ENCODE measurements at regions not wholly inside any gene's neighbourhood (a gene's known extent, or its start where the extent isn't known, plus 50 kb on each side); places are given as distances from the start of the nearest gene placed in this dataset.

- TF ChIP-seq CTCF (IDR thresholded peaks at IDR 0.05; ENCODE audit: unreplicated experiment) = no peak
- H3K36me3 Mint-ChIP-seq (ENCODE audit: insufficient read depth) = no peaks in the 10 kb centered on the region
- H3K27me3 Mint-ChIP-seq = no peaks in the 10 kb centered on the region
- H3K27ac Mint-ChIP-seq = no peak overlapping the region
- no peak overlapping the region for H3K4me3 Mint-ChIP-seq (ENCODE audit: low read depth)
- H3K4me1 Mint-ChIP-seq (ENCODE audit: low read depth) = no peaks in the 10 kb centered on the region
- no peak for DNase-seq (ENCODE audit: low spot score, unreplicated experiment)
- H3K9me3 Mint-ChIP-seq (ENCODE audit: low read depth) = no peaks in the 10 kb centered on the region
These were observed 350.4 kb upstream of the CLINT1 start for GRCh38 chr5:158209219-158209908.

GRCh38 chr5:158207733-158208132, 348.8 kb upstream of the CLINT1 start:
- no peaks in the 10 kb centered on the region for H3K27me3 Mint-ChIP-seq
- no peaks in the 10 kb centered on the region for H3K4me1 Mint-ChIP-seq (ENCODE audit: low read depth)
- H3K4me3 Mint-ChIP-seq (ENCODE audit: low read depth) = no peak overlapping the region
- TF ChIP-seq CTCF (IDR thresholded peaks at IDR 0.05; ENCODE audit: unreplicated experiment) = no peak
- no peak for DNase-seq (ENCODE audit: low spot score, unreplicated experiment)
- no peak overlapping the region for H3K27ac Mint-ChIP-seq
- H3K36me3 Mint-ChIP-seq (ENCODE audit: insufficient read depth) = no peaks in the 10 kb centered on the region
- H3K9me3 Mint-ChIP-seq (ENCODE audit: low read depth) = no peaks in the 10 kb centered on the region

GRCh38 chr5:158205992-158206391, 347.0 kb upstream of the CLINT1 start:
- no peak overlapping the region for H3K4me3 Mint-ChIP-seq (ENCODE audit: low read depth)
- no peak overlapping the region for H3K27ac Mint-ChIP-seq
- H3K4me1 Mint-ChIP-seq (ENCODE audit: low read depth) = no peaks in the 10 kb centered on the region
- H3K36me3 Mint-ChIP-seq (ENCODE audit: insufficient read depth) = no peaks in the 10 kb centered on the region
- no peak for DNase-seq (ENCODE audit: low spot score, unreplicated experiment)
- H3K9me3 Mint-ChIP-seq (ENCODE audit: low read depth) = no peaks in the 10 kb centered on the region
- no peak for TF ChIP-seq CTCF (IDR thresholded peaks at IDR 0.05; ENCODE audit: unreplicated experiment)
- peaks cover 6% of the 10 kb centered on the region for H3K27me3 Mint-ChIP-seq

- no peak for TF ChIP-seq CTCF (IDR thresholded peaks at IDR 0.05; ENCODE audit: unreplicated experiment)
- Mint-ChIP-seq H3K4me3 (ENCODE audit: low read depth) (no peak overlapping the region), H3K27ac (no peak overlapping the region), H3K4me1 (ENCODE audit: low read depth) (no peaks in the 10 kb centered on the region), H3K36me3 (ENCODE audit: insufficient read depth) (no peaks in the 10 kb centered on the region), H3K27me3 (peaks cover 18% of the 10 kb centered on the region), H3K9me3 (ENCODE audit: low read depth) (no peaks in the 10 kb centered on the region)
- no peak for DNase-seq (ENCODE audit: low spot score, unreplicated experiment)
These were observed 344.3 kb upstream of the CLINT1 start for GRCh38 chr5:158203261-158203660.

- H3K36me3 Mint-ChIP-seq (ENCODE audit: insufficient read depth) = no peaks in the 10 kb centered on the region
- H3K27me3 Mint-ChIP-seq = peaks cover 23% of the 10 kb centered on the region
- no peak overlapping the region for H3K4me3 Mint-ChIP-seq (ENCODE audit: low read depth)
- H3K27ac Mint-ChIP-seq = no peak overlapping the region
- no peak for TF ChIP-seq CTCF (IDR thresholded peaks at IDR 0.05; ENCODE audit: unreplicated experiment)
- H3K4me1 Mint-ChIP-seq (ENCODE audit: low read depth) = no peaks in the 10 kb centered on the region
- DNase-seq (ENCODE audit: low spot score, unreplicated experiment) = no peak
- no peaks in the 10 kb centered on the region for H3K9me3 Mint-ChIP-seq (ENCODE audit: low read depth)
These were observed 343.9 kb upstream of the CLINT1 start for GRCh38 chr5:158202801-158203200.
